DOHH2 (cell line): ENCODE measurements at regions not wholly inside any gene's neighbourhood (a gene's known extent, or its start where the extent isn't known, plus 50 kb on each side); places are given as distances from the start of the nearest gene placed in this dataset.

ENCODE experiments used
- H3F3A ChIP-seq: fragments of 200-600 bp; sonication (generic), shearing (Covaris generic); 2 replicates; pipeline ENCODE4 v1.6.0; 2016; ENCODE audit warnings: antibody characterized with exemption, mild to moderate bottlenecking; ENCODE audit not compliant: control insufficient read depth, insufficient read depth
- H3K27ac ChIP-seq: fragments of 200-600 bp; sonication (generic); 2 replicates; pipeline ENCODE4 v1.5.1; 2014; ENCODE audit warnings: low read depth, mild to moderate bottlenecking, low read length, moderate library complexity
- H3K27me3 ChIP-seq: fragments of 200-600 bp; sonication (generic); 2 replicates; pipeline ENCODE4 v1.6.1; 2014; ENCODE audit warnings: mild to moderate bottlenecking, low read length, mixed read lengths; ENCODE audit not compliant: control insufficient read depth
- H3K36me3 ChIP-seq: fragments of 200-600 bp; sonication (generic); 2 replicates; pipeline ENCODE4 v1.6.1; 2014; ENCODE audit warnings: mild to moderate bottlenecking, low read length, moderate library complexity, mixed read lengths; ENCODE audit not compliant: control insufficient read depth
- H3K4me1 ChIP-seq: fragments of 200-600 bp; sonication (generic); 2 replicates; pipeline ENCODE4 v1.6.1; 2014; ENCODE audit warnings: mild to moderate bottlenecking, low read length, mixed read lengths; ENCODE audit not compliant: control insufficient read depth
- H3K4me2 ChIP-seq: fragments of 200-600 bp; sonication (generic); 2 replicates; pipeline ENCODE4 v1.6.0; 2014; ENCODE audit warnings: mild to moderate bottlenecking, low read length, moderate library complexity
- H3K4me3 ChIP-seq: fragments of 200-600 bp; sonication (generic); 2 replicates; pipeline ENCODE4 v1.5.1; 2014; ENCODE audit warnings: mild to moderate bottlenecking, low read length, mixed read lengths
- H3K79me2 ChIP-seq: fragments of 200-600 bp; sonication (generic); 2 replicates; pipeline ENCODE4 v1.6.1; 2014; ENCODE audit warnings: mild to moderate bottlenecking, low read length, mixed read lengths; ENCODE audit not compliant: control insufficient read depth
- H3K9me2 ChIP-seq: fragments of 200-600 bp; sonication (generic); replicated peaks from 2 replicates; pipeline ENCODE4 v1.6.1; 2014; ENCODE audit warnings: mild to moderate bottlenecking, low read length, mixed read lengths; ENCODE audit not compliant: control insufficient read depth
- H3K9me3 ChIP-seq: fragments of 200-600 bp; sonication (generic); 2 replicates; pipeline ENCODE4 v1.6.1; 2014; ENCODE audit warnings: antibody characterized with exemption, low read length, mixed read lengths; ENCODE audit not compliant: control insufficient read depth, insufficient read depth
- H4K20me1 ChIP-seq: fragments of 200-600 bp; sonication (generic); 2 replicates; pipeline ENCODE4 v1.6.0; 2014; ENCODE audit warnings: low read depth, mild to moderate bottlenecking, antibody characterized with exemption, low read length, moderate library complexity; ENCODE audit not compliant: control insufficient read depth, insufficient read depth
- EZH2phosphoT487 ChIP-seq: fragments of 200-600 bp; sonication (generic); IDR thresholded peaks from 2 replicates; pipeline ENCODE4 v1.6.1; 2017; ENCODE audit warnings: borderline replicate concordance, mild to moderate bottlenecking, antibody characterized with exemption, low read length, moderate library complexity, mixed read lengths
- TF ChIP-seq, protein P1 (sequence below): fragments of 200-600 bp; sonication (generic); IDR thresholded peaks from one replicate; pipeline ENCODE4 v1.5.1; 2014; ENCODE audit warnings: antibody characterized with exemption, mild to moderate bottlenecking, low read depth, low read length; ENCODE audit not compliant: poor library complexity, severe bottlenecking

- no peak overlapping the region for H3K4me2 ChIP-seq
- no peaks in the 10 kb centered on the region for H4K20me1 ChIP-seq
- TF ChIP-seq, protein P1, sequence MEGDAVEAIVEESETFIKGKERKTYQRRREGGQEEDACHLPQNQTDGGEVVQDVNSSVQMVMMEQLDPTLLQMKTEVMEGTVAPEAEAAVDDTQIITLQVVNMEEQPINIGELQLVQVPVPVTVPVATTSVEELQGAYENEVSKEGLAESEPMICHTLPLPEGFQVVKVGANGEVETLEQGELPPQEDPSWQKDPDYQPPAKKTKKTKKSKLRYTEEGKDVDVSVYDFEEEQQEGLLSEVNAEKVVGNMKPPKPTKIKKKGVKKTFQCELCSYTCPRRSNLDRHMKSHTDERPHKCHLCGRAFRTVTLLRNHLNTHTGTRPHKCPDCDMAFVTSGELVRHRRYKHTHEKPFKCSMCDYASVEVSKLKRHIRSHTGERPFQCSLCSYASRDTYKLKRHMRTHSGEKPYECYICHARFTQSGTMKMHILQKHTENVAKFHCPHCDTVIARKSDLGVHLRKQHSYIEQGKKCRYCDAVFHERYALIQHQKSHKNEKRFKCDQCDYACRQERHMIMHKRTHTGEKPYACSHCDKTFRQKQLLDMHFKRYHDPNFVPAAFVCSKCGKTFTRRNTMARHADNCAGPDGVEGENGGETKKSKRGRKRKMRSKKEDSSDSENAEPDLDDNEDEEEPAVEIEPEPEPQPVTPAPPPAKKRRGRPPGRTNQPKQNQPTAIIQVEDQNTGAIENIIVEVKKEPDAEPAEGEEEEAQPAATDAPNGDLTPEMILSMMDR = no peak
- no peak for TF ChIP-seq EZH2phosphoT487
Observed at GRCh38 chr12:42790761-42791151, 201.2 kb upstream of the PRICKLE1 start.

DNA sequence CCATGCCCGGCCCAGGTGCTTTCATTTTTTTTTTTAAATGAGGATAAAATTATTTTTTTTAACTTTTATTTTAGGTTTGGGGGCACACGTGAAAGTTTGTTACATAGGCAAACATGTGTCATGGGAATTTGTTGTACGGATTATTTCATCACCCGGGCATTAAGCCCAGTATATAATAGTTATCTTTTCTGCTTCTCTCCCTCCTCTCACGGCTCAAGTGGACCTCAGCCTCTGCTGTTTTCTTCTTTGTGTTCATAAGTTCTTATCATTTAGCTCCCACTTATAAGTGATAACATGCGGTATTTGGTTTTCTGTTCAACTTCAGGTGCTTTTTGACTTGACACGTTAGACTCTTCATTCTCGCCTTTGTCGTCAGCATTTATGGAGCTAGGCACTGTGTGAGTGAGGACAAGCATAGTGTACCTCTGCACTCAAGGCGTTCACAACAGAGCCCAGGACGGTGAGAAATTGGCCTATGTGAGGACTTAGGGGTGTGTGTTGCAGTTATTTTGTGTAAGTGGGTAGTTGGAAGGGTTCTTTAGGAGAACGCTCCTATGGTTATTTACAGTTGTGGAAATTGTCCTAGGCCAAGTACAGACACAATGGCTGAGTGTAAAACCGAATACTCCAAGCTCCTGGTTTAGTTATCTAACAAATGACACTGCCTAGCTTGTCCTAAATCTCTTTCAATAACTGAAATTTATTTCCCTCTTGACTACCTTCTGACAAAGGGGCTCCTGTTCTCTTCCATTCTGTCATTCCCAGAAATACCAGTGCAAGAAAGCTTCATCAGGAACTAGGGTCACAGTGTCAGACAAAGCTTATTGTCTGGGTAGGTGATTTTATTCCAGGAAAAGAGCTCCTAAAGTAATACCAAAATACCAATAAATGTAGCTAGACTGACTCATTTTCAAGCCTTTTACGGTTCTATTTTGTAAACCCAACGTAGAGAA lies 200.5 kb upstream of the PRICKLE1 start:
- Histone ChIP-seq H3F3A (no peaks in the 10 kb centered on the region), H3K27ac (no peak overlapping the region), H3K9me3 (no peaks in the 10 kb centered on the region), H3K36me3 (no peaks in the 10 kb centered on the region), H3K9me2 (no peaks in the 10 kb centered on the region), H3K4me2 (no peak overlapping the region), H3K79me2 (no peaks in the 10 kb centered on the region), H3K4me1 (no peaks in the 10 kb centered on the region), H3K27me3 (no peaks in the 10 kb centered on the region), H3K4me3 (no peak overlapping the region), H4K20me1 (no peaks in the 10 kb centered on the region)
- TF ChIP-seq, protein P1 = no peak
- no peak for TF ChIP-seq EZH2phosphoT487

More at GRCh38 chr12:42790761-42791151, 201.2 kb upstream of the PRICKLE1 start:
- H3K4me1 ChIP-seq = no peaks in the 10 kb centered on the region
- H3K27me3 ChIP-seq = no peaks in the 10 kb centered on the region
- H3K9me3 ChIP-seq = no peaks in the 10 kb centered on the region
- no peak overlapping the region for H3K4me3 ChIP-seq
- no peaks in the 10 kb centered on the region for H3K79me2 ChIP-seq
- H3F3A ChIP-seq = no peaks in the 10 kb centered on the region
- no peaks in the 10 kb centered on the region for H3K9me2 ChIP-seq
- no peak overlapping the region for H3K27ac ChIP-seq
- no peaks in the 10 kb centered on the region for H3K36me3 ChIP-seq

DNA sequence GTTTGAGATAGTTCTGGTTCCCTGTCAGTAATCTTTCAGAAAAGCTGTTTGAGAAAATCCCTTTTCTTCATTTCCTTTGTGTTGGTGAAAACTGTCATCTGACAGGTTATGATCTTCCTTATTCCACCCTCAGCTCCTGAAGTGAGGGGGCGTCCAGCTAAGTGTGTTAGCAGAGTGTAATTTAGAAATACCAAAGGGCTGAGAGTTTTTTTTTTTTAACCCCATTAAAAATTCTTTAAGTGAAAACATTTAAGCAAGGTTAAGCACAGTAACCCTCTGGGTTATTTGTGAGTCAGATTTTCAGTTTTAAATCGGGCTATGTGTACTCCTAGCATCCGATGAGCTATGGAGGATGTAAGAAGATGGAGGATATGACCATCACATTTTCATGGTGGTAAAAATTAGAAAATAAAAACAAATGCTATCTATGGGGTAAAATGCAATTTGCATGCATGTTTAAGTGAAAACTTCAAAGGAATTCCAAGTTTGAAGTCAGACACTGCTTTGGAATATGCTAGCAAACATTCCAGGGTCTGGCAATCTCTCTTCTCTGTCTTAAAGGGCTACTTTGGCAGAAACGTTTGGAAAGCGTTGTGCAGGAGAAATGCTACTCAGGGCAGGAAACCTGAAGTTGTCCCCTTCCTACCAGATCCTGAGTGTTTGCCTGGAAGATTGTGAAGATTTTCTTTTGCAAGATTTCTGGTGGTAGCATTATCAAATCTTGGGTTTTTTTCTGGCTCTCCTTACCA lies 197.0 kb upstream of the PRICKLE1 start:
- Histone ChIP-seq H3K27ac (no peak overlapping the region), H3K79me2 (no peaks in the 10 kb centered on the region), H3K4me3 (no peak overlapping the region), H3K9me3 (no peaks in the 10 kb centered on the region), H3K27me3 (no peaks in the 10 kb centered on the region), H3F3A (no peaks in the 10 kb centered on the region), H3K36me3 (no peaks in the 10 kb centered on the region), H3K4me1 (no peaks in the 10 kb centered on the region), H3K4me2 (no peak overlapping the region), H4K20me1 (no peaks in the 10 kb centered on the region), H3K9me2 (no peaks in the 10 kb centered on the region)
- no peak for TF ChIP-seq EZH2phosphoT487
- TF ChIP-seq, protein P1 = no peak
